ENCODE measurements at regions not wholly inside any gene's neighbourhood (a gene's known extent, or its start where the extent isn't known, plus 50 kb on each side); places are given as distances from the start of the nearest gene placed in this dataset.
A peak's percentile ranks its signal among the peaks of the same experiment; 100 is the strongest.
"Not testable (repeated sequence)": the region's sequence is repeated elsewhere in the genome, so short reads cannot be mapped to it uniquely, and the experiment has no call there.

DNA sequence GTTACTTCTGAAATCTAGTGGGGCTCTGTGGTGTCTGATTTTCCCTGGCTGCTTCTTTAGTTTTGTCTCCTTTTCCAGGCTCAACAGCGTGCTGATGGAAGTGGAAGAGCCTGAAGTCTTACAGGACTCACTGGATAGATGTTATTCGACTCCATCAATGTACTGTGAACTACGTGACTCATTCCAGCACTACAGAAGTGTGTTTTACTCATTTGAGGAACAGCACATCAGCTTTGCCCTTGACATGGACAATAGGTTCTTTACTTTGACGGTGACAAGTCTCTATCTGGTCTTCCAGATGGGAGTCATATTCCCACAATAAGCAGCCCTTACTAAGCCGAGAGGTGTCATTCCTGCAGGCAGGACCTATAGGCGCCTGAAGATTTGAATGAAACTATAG, 51.1 kb downstream of the NBPF8 start:
- DNase-seq (ENCODE audit: low read depth in 1 of 2, low spot score in 1 of 2), result not testable (repeated sequence)

DNA sequence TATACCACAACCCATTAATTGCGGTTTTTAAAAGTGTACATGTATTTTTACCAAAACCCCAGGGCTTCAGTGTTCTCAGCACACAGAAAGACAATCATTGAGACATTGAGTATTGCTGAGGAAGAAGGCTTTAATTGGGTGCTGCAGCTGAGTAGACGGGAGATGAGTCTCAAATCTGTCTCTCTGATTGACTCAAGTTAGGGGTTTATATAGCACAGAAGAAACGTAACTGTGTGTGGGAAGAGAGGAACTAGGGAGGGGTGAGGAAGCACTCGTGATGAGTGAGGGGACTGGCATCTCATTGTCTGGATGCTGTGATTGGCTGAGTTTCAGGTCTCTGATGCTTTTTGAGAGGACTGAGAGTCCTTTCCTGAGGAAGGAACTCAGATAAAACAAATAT, 62.8 kb downstream of the NBPF8 start:
- not testable (repeated sequence) for DNase-seq (ENCODE audit: low read depth in 1 of 2, low spot score in 1 of 2)

DNA sequence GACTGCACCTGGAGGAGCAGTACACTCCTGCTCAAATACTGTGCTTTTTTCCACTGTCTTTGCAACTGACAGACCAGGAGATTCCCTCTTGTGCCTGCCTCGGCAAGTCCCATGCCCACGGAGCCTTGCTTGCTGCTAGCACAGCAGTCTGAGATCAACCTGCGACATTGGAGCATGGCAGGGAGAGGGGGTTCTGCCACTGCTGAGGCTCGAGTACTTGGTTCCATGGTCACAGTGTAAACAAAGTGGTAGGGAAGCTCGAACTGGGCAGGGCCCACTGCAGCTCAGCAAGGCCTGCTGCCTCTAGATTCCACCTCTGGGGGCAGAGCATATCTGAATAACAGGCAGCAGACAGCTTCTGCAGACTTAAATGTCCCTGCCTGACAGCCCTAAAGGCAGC, 63.6 kb downstream of the NBPF8 start:
- not testable (repeated sequence) for DNase-seq (ENCODE audit: low read depth in 1 of 2, low spot score in 1 of 2)

DNA sequence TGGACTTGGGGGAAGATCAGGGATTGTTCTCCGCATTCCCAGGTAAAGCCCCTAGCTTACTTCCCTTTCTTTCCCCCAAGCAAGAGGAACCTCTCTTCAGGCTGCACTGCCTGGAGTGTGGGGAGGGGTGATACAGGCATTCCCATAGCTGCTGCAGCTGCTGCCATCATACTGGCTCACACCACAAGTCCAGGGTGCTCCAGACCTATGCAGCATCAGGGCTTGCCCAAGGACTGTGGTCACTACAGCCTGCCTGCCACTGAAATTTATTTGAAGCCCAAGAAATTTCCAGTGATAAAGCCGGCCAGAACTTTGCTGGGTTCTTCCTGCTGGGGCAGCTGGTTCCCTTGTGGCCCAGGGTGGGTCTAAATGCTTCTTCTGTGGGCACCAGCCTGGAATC, 72.7 kb downstream of the NBPF8 start:
- not testable (repeated sequence) for DNase-seq (ENCODE audit: low read depth in 1 of 2, low spot score in 1 of 2)

DNA sequence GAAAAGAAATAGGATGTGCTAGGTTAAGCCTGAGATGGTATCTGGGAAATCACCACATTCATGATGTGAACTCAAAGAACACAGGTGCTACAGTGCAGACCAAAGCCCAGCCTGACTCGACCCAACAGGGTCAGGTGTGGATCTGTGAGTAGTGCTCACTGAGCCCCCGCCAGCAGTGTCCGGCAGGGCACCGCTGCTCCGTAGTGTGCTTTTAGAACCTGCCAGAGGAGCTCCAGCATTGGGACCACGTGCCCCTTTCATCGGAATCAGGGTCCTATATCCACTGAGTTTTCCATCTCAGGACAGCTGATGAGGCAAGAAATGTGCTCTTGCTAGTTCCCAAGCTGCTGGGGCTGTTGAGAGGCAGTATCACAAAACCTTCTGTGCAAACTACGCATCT, 74.4 kb downstream of the NBPF8 start:
- DNase-seq (ENCODE audit: low read depth in 1 of 2, low spot score in 1 of 2), result not testable (repeated sequence)

DNA sequence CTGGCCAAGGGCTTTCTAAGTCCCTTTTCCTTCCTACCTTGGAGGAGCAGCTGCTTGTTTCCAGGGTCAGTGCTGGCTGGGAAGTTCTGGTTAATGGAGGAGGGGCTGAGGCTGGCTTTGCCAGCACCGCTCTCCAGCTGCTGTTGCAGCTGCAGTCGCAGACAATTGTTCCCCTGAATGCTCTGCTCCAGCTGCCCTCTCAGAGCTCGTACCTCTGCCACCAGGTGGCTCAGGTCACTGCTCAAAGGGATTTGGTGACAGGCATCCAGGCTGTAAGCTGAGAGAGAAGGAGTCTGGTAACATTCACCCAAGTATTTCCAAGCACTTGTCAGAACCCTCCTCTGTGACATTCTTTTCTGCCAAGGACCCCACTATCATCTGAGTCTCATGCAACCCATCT, 82.3 kb downstream of the NBPF8 start:
- DNase-seq (ENCODE audit: low read depth in 1 of 2, low spot score in 1 of 2), result not testable (repeated sequence)

DNA sequence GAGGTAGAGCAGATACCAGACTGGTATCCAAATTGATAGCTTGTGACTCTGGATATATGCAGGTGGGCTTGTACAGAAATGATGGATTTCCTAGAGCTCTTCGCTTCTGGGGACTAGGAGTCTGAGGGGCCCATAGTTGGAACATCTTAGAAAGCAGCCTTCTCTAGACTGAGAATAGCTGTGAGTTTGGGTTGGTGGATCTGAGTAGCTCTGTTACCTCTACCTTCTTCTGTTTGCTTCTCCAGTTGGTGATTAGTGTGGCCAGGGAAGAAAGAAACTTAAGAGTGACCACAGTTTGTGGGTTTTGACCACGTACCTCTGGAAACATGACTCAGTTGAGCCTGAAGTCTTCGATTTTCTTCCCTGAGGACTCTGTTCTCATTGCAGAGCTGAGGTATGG, 88.4 kb downstream of the NBPF8 start:
- DNase-seq (ENCODE audit: low read depth in 1 of 2, low spot score in 1 of 2), result not testable (repeated sequence)

DNA sequence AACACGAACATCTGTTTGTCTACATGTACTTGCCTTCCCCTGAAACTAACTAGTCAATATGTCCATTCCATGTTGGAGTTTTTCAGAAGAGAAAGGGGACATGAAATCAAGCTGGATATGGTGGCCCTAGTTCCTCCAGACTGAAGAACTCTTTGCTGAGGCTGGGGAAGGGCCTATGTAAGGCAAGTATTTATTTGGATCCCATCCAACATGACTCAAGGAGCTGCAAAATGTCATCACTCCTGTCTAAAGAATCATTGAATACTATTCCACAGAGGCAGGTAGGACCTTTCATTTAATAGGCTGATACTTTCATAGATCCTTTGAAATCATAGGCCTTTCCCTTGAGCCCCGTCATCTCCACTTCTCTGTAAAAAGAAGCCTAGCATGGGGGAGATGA, 91.5 kb downstream of the NBPF8 start:
- not testable (repeated sequence) for DNase-seq (ENCODE audit: low read depth in 1 of 2, low spot score in 1 of 2)

DNA sequence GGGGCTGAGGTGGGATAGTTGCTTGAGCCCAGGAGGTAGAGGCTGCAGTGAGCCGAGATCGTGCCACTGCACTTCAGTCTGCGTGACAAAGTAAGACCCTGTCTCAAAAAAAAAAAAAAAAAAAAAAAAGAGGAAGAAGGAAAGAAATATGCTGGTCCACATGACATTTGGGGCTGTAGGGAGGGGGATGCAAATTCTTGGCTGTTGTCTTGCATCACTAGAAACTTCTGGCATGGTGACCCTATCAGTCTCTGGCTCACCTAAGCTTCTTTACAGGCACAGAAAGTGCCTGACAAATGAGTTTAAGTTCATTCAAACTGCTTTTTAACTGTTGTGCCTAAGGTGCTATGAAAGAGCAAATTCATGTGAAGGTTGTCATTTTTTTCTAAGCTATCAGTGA, 93.5 kb downstream of the NBPF8 start:
- DNase-seq (ENCODE audit: low read depth in 1 of 2, low spot score in 1 of 2), result not testable (repeated sequence)

DNA sequence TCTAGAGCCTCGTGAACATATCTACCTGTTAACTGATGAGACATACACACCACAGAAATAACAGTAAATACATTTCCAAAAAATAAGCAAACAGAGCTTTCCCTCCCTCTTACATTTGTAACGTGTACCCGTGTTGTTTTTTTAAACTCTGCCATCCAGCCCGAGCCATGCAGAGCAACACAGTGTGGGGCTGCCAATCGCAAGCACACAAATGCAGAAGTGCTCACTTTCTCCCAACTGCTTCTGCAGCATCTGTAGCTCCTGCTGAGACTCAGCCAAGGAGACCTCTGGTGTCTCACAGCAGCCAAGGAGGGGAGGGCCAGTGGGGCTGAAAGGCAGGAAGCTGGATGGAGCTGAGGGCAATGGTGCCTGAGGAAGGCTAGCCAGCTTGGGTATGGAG, 94.4 kb downstream of the NBPF8 start:
- DNase-seq (ENCODE audit: low read depth in 1 of 2, low spot score in 1 of 2), result not testable (repeated sequence)

DNA sequence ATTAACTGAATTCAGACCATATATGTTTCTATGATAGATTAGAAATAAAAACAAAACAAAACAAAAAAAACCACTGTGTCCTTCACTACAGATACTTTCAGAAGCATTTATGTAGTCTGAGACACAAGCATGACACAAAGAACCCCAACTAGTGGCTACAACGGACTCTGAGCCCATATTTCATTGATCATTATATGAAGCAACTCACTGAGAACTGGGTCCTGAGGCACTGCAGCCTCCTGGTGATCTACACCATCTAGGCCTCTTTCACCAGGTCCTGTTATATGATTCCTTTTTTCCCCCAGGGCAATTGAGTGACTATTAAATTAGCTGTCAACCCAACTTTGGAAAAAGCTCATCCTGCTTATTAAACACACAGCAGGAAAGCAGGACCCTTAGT, 98.3 kb downstream of the NBPF8 start:
- not testable (repeated sequence) for DNase-seq (ENCODE audit: low read depth in 1 of 2, low spot score in 1 of 2)

DNA sequence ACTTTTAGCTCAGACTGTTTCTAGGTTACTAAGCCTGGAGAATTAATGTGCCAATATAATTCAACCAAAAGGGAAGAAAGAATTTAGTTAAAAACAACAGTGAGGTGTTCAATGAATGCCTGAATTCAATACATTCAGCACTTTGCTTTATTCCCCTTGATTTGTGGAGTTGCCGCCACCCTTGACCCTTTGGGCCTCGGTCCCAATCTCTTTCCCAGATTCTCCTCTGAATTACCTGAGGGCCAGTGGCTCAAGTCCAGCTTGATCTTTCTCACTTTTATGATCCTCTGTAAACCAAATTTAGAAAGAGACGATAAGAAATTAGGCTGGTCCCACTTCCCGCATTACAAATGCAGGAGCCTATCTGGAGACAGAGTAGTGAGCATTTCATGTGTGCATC, 98.7 kb downstream of the NBPF8 start:
- not testable (repeated sequence) for DNase-seq (ENCODE audit: low read depth in 1 of 2, low spot score in 1 of 2)

DNA sequence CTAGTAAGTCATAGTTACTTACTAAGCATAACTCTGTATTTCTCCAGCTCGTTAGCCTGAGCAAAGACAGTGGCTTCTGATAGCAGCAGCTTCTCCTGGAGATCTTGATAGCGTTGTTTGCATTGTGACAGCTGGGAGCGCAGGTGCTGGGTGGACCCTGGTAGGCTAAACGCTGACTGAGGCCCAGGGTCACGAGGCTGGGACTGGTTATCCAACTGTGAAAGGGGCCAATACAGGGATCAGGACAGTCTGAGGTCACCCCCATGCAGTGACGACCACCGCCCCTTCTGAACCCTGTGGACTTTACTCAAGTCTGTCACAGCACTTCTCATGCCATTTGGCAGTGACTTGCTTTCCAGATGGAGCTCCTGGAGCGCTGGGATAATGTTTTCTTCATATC, 104.4 kb downstream of the NBPF8 start:
- not testable (repeated sequence) for DNase-seq (ENCODE audit: low read depth in 1 of 2, low spot score in 1 of 2)

DNA sequence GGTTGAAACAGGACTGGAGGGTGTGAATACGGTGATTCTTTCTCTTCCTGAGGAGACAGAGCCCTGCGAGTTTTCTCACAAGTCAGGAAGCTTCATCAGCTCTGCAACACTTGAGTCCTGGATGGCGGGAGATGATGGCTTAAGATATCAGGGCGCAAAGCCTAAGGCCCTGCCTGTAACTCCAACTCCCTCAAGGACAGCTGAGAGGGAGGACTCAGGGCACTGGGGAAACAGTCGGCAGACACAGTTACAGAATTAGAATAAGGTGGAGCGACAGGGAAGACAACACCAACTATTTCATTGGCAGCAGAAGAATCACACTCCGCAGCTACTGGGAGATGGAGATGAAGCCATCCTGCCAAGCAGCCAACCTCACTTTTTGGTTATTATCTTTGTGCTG, 109.6 kb downstream of the NBPF8 start:
- not testable (repeated sequence) for DNase-seq (ENCODE audit: low read depth in 1 of 2, low spot score in 1 of 2)

DNA sequence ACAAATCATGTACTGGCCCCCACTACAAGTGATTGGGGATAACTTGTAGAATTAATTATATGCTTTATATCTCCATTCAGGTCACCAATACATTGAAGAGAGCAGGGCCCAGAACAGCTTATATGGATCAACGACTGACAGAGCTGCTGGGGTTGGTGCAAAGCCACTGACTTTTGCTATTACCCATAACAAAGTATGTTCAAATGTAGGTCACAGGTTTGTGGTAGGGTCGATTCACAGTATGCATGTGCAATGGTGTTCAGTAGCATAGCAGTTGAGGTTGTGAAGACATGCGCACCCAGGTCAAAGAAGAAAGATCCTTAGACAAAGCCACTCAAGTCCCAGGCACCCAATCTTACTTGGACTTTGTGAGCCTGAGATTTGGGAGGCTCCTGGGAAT, 110.6 kb downstream of the NBPF8 start:
- not testable (repeated sequence) for DNase-seq (ENCODE audit: low read depth in 1 of 2, low spot score in 1 of 2)

DNA sequence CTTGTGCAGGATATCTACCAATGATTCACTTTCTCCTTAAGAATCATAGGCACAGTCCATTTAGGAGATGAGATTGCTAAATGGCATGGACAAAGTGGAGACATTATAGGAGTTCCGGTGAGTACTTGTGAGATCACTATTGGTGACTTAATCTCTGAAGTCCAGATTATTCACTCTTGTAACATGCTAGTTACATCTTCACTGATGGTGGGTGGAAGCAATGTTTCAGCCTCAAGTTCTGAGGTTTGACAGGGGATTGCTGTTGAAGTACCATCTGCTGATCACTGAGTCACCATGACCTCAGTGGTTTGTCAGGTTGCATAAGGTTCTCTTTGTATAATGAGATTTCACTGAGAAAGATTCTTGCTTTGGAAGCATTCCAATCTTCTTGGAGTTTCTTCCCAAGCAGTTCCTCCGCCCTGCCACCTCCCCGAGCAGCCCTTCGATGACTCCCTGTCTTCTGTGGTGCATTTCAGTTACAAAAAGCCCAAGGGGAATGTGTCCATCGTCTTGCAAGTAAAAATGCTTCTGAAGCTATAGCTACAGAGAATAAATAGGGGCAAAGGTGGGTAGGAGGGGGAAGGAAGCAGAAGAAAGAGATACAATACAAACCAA, 114.7 kb downstream of the NBPF8 start:
- DNase-seq (ENCODE audit: low read depth in 1 of 2, low spot score in 1 of 2), result not testable (repeated sequence)

DNA sequence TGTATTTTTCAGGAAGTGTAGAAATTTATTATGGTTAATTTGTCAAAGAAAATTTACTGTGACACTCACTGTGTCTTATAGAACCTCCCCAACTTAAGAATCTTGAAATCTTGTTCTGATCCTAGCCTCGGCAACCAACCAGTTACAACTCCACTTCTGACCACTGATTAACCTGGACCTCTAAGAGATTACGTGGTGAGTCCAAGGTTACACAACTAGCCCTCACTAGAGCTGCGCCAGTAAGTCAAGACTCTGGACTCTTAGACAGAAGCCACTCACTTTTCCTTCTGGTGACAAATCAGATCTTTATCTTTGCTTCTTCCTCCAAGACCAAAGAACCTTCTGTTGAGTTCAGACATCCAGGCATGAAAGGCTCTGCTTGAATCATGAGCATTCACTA, 116.6 kb downstream of the NBPF8 start:
- DNase-seq (ENCODE audit: low read depth in 1 of 2, low spot score in 1 of 2), result not testable (repeated sequence)

DNA sequence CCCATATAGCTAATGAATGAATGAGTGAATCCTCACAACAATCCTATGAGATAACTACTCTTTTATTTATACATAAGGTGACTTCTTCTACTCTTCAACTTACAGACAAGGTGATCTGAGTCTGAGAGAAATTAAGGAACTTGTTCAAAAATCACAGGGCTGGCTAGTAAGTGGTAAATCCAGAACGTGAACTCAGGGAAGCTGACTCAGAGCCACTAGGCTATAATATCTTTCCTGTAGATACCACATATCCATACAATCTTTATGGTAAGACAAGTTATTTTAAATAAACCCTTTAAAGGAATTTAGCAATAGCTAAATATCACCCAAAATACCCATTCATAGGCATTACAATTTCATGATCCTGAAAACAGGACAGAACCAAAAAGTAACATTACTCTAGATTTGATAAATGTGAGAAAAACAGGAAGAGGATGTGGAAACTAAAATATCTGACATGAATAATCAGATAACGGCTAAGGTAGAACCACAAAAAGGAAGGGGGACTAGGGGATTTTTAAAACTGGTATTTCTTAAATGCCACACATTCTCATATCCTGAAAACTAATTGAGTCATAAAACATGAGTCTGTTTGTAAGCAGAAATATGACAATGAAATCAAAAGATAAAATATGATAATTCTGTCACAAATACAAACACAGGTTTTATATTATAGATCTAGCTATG, 119.7 kb downstream of the NBPF8 start:
- not testable (repeated sequence) for DNase-seq (ENCODE audit: low read depth in 1 of 2, low spot score in 1 of 2)

DNA sequence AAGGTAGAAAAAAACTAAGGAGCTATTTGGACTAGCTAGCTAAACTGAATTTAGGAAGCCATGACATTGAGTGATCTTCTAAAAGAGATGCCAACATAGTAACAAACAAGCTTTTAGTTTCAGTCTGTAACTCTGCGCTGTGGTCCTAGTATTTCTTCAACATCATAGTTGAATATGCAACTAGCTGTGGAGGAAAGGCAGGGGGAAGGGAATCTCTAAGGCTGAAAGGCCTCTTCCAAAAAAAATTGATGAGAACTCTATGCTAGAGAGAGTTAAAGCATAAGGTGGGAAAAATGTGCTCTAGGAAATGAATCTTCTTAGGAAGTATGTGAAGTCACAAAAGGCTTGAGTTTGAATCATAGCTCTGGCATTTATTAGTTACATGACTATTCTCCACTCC, 120.2 kb downstream of the NBPF8 start:
- not testable (repeated sequence) for DNase-seq (ENCODE audit: low read depth in 1 of 2, low spot score in 1 of 2)

DNA sequence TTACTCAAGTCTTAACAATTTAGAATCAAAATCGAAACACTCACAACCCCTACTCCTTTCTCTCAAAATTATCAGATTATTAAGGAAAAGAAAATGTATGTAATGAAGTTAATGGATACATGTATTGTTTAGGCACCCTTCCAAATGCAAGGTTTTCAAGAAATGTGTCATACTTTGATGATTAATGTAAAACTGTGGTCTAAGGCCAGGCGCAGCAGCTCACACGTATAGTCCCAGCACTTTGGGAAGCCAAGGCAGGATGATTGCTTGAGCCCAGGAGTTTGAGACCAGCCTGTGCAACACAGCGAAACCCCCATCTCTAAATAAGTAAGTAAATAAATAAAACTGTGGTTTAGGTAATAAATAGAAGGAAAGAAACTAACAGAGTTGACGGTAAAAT, 126.6 kb downstream of the NBPF8 start:
- DNase-seq (ENCODE audit: low read depth in 1 of 2, low spot score in 1 of 2), result not testable (repeated sequence)

DNA sequence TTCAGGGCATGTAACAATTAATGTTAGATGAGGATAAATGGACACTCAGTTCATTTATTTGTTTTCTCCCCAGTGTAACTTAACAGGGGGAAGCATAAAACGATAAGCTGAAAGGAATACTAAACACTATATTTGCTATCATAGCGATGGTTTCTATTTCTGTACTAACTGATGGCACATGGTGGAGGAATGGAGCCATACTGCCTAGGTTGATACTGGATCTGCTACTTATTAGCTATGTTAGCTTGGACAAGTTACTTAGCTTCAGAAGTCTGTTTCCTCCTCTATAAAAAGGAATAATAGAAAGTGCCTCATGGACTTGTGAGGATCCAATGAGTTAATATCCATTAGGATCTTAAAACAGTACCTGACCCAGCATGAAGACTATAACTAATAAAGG, 127.5 kb downstream of the NBPF8 start:
- DNase-seq (ENCODE audit: low read depth in 1 of 2, low spot score in 1 of 2), result not testable (repeated sequence)

DNA sequence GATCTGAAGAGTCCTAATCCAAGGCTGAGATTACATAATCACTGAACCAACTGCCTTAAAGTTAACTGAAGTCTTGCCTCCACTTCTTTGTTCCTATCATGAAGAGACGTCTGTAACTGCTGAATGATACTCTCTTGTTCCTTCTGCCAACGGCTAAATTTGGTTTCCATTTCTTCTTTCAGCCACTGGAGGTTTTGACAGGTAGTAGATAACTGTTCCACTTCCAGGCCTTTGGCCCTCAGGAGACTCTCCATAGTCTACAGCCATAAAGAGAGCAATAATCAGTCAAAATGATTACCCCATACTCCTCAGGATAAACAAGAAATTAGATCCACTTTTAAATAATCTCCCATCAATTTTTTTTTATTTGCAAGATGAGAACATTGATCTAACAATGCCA, 128.1 kb downstream of the NBPF8 start:
- DNase-seq (ENCODE audit: low read depth in 1 of 2, low spot score in 1 of 2), result not testable (repeated sequence)

DNA sequence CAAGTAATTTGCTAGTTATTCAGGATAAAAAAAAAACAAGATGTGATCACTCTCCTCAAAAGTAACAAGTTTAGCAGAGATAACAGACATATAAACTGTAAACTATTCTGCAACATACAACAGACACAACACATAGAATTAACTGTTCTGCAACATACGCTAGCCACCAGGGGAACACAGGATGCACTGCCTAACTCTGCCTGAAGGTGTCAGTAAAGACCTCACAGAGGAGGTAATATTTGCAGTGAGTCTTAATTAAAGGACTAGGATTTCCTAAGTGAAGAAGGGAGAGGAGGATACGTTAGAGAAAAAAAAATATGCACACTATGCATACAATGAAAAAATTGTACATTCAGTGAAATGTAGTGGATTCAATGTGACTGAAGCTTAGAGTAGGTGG, 129.6 kb downstream of the NBPF8 start:
- peak; percentile 68 for DNase-seq (ENCODE audit: low read depth in 1 of 2, low spot score in 1 of 2)

Measured in activated T-helper 1 cell treated with anti-CD3 and anti-CD28 coated beads, Interleukin-2, amount 50 U/mL, for 16 hours (primary cell).